ENCODE measurements at regions not wholly inside any gene's neighbourhood (a gene's known extent, or its start where the extent isn't known, plus 50 kb on each side); places are given as distances from the start of the nearest gene placed in this dataset.

- Histone ChIP-seq H3K9me3 (no peaks in the 10 kb centered on the region), H3K36me3 (no peaks in the 10 kb centered on the region), H3K4me3 (no peak overlapping the region), H3K4me1 (no peaks in the 10 kb centered on the region), H3K27ac (no peak overlapping the region), H3K27me3 (no peaks in the 10 kb centered on the region)
- peak; percentile 79 to 93 for TF ChIP-seq CTCF (IDR thresholded peaks at IDR 0.05)
- ATAC-seq = peak; percentile 100
- intact Hi-C loops (cut with DNase I) = no loop called here
- peak; percentile 61 to 86 (median 81) for DNase-seq
These were observed 288.5 kb upstream of the G2E3 start for GRCh38 chr14:30270200-30271161.

- Histone ChIP-seq H3K27me3 (no peaks in the 10 kb centered on the region), H3K4me3 (no peak overlapping the region), H3K27ac (no peak overlapping the region), H3K4me1 (no peaks in the 10 kb centered on the region), H3K36me3 (no peaks in the 10 kb centered on the region), H3K9me3 (no peaks in the 10 kb centered on the region)
- intact Hi-C loops (cut with DNase I) = no loop called here
- ATAC-seq (no peak), DNase-seq (no peak)
- no peak for TF ChIP-seq CTCF (IDR thresholded peaks at IDR 0.05)
These were observed 287.1 kb upstream of the G2E3 start for GRCh38 chr14:30271811-30272323.

- no peak overlapping the region for H3K27ac ChIP-seq
- ATAC-seq (no peak), DNase-seq (peak in 1 of 4 donors; percentile 22)
- no peaks in the 10 kb centered on the region for H3K9me3 ChIP-seq
- H3K4me3 ChIP-seq = no peak overlapping the region
- no peak for TF ChIP-seq CTCF (IDR thresholded peaks at IDR 0.05)
- no peaks in the 10 kb centered on the region for H3K27me3 ChIP-seq
- no peaks in the 10 kb centered on the region for H3K36me3 ChIP-seq
- intact Hi-C loops (cut with DNase I) = no loop called here
- no peaks in the 10 kb centered on the region for H3K4me1 ChIP-seq
These were observed 285.8 kb upstream of the G2E3 start for GRCh38 chr14:30272848-30273832.

GRCh38 chr14:30275604-30276003, 283.4 kb upstream of the G2E3 start:
- ATAC-seq (no peak), DNase-seq (no peak)
- Histone ChIP-seq H3K27ac (no peak overlapping the region), H3K9me3 (no peaks in the 10 kb centered on the region), H3K4me1 (no peaks in the 10 kb centered on the region), H3K27me3 (no peaks in the 10 kb centered on the region), H3K4me3 (no peak overlapping the region), H3K36me3 (no peaks in the 10 kb centered on the region)
- no peak for TF ChIP-seq CTCF (IDR thresholded peaks at IDR 0.05)
- intact Hi-C loops (cut with DNase I) = no loop called here

Measured in left lung (tissue), 4 donors.